MM.1S (cell line): ENCODE measurements at regions not wholly inside any gene's neighbourhood (a gene's known extent, or its start where the extent isn't known, plus 50 kb on each side); places are given as distances from the start of the nearest gene placed in this dataset.

Experiments
- DNase-seq: peaks from one replicate; pipeline ENCODE4 v3.0.0-alpha.2; 2015
- H2AFZ ChIP-seq: fragments of 300-600 bp; sonication (generic); 2 replicates; pipeline ENCODE4 v1.6.0; 2016; ENCODE audit warnings: antibody characterized with exemption, low read length
- H3F3A ChIP-seq: fragments of 300-600 bp; sonication (generic); 2 replicates; pipeline ENCODE4 v1.6.1; 2016; ENCODE audit warnings: mild to moderate bottlenecking, antibody characterized with exemption, low read length, moderate library complexity, mixed read lengths; ENCODE audit not compliant: insufficient read depth
- H3K27ac ChIP-seq: fragments of 300-600 bp; sonication (generic); 2 replicates; pipeline ENCODE4 v1.5.1; 2016; ENCODE audit warnings: mild to moderate bottlenecking, low read length
- H3K27me3 ChIP-seq: fragments of 300-600 bp; sonication (generic); replicated peaks from 2 replicates; pipeline ENCODE4 v1.6.0; 2016; ENCODE audit warnings: low read length; ENCODE audit not compliant: insufficient read depth
- H3K36me3 ChIP-seq: fragments of 300-600 bp; sonication (generic); replicated peaks from 2 replicates; pipeline ENCODE4 v1.6.1; 2016; ENCODE audit warnings: mild to moderate bottlenecking, low read length, mixed read lengths; ENCODE audit not compliant: insufficient read depth
- H3K4me1 ChIP-seq: fragments of 300-600 bp; sonication (generic); 2 replicates; pipeline ENCODE4 v1.6.1; 2016; ENCODE audit warnings: low read length, mixed read lengths
- H3K4me2 ChIP-seq: fragments of 300-600 bp; sonication (generic); 2 replicates; pipeline ENCODE4 v1.6.0; 2016; ENCODE audit warnings: low read depth, low read length
- H3K4me3 ChIP-seq: fragments of 300-600 bp; sonication (generic); 2 replicates; pipeline ENCODE4 v1.5.1; 2016; ENCODE audit warnings: low read length, mixed read lengths
- H3K79me2 ChIP-seq: fragments of 300-600 bp; sonication (generic); 2 replicates; pipeline ENCODE4 v1.6.1; 2016; ENCODE audit warnings: mixed run types, low read length, mixed read lengths
- H3K9ac ChIP-seq: fragments of 300-600 bp; sonication (generic); 2 replicates; pipeline ENCODE4 v1.6.1; 2016; ENCODE audit warnings: low read length, mixed read lengths
- H3K9me2 ChIP-seq: fragments of 300-600 bp; sonication (generic); replicated peaks from 2 replicates; pipeline ENCODE4 v1.6.1; 2016; ENCODE audit warnings: mild to moderate bottlenecking, low read length, mixed read lengths; ENCODE audit not compliant: insufficient read depth
- H3K9me3 ChIP-seq: fragments of 300-600 bp; sonication (generic); replicated peaks from 2 replicates; pipeline ENCODE4 v1.6.1; 2016; ENCODE audit warnings: mild to moderate bottlenecking, low read length, mixed read lengths; ENCODE audit not compliant: insufficient read depth
- H4K20me1 ChIP-seq: fragments of 300-600 bp; sonication (generic); 2 replicates; pipeline ENCODE4 v1.6.1; 2016; ENCODE audit warnings: mild to moderate bottlenecking, low read length, moderate library complexity, mixed read lengths; ENCODE audit not compliant: insufficient read depth
- CTCF ChIP-seq: fragments of 300-600 bp; sonication (generic); IDR thresholded peaks from 2 replicates; pipeline ENCODE4 v1.5.1; 2016; ENCODE audit warnings: antibody characterized with exemption, low read length, mixed read lengths
- EZH2 ChIP-seq: fragments of 300-600 bp; sonication (generic); optimal IDR thresholded peaks from 2 replicates; pipeline ENCODE3; 2017; ENCODE audit warnings: low read depth, mild to moderate bottlenecking, antibody characterized with exemption, low read length, mixed read lengths
- EZH2phosphoT487 ChIP-seq: fragments of 300-600 bp; sonication (generic); IDR thresholded peaks from 2 replicates; pipeline ENCODE4 v1.6.1; 2018; ENCODE audit warnings: antibody characterized with exemption, low read length

- Histone ChIP-seq H3K27ac (no peak overlapping the region), H3F3A (no peaks in the 10 kb centered on the region), H2AFZ (no peak overlapping the region), H3K4me3 (no peak overlapping the region), H3K9me2 (no peaks in the 10 kb centered on the region), H3K9me3 (no peaks in the 10 kb centered on the region), H3K36me3 (no peaks in the 10 kb centered on the region), H3K79me2 (no peaks in the 10 kb centered on the region), H4K20me1 (no peaks in the 10 kb centered on the region), H3K27me3 (no peaks in the 10 kb centered on the region), H3K4me2 (no peak overlapping the region), H3K4me1 (no peaks in the 10 kb centered on the region), H3K9ac (no peak overlapping the region)
- no peak for DNase-seq
- TF ChIP-seq EZH2phosphoT487 (no peak), CTCF (no peak), EZH2 (no peak)
Observed at GRCh38 chr4:31068257-31069075, 348.3 kb downstream of the PCDH7 start.

GRCh38 chr4:31069151-31069550, 349.0 kb downstream of the PCDH7 start:
- H3K27ac ChIP-seq: no peak overlapping the region
- no peak overlapping the region for H3K4me3 ChIP-seq
- no peaks in the 10 kb centered on the region for H3K36me3 ChIP-seq
- no peak overlapping the region for H2AFZ ChIP-seq
- no peaks in the 10 kb centered on the region for H3K9me2 ChIP-seq
- no peaks in the 10 kb centered on the region for H4K20me1 ChIP-seq
- H3K9me3 ChIP-seq: no peaks in the 10 kb centered on the region
- H3K27me3 ChIP-seq: no peaks in the 10 kb centered on the region
- no peaks in the 10 kb centered on the region for H3K4me1 ChIP-seq
- no peaks in the 10 kb centered on the region for H3F3A ChIP-seq
- H3K4me2 ChIP-seq: no peak overlapping the region
- TF ChIP-seq EZH2phosphoT487 (no peak), EZH2 (no peak), CTCF (no peak)
- H3K79me2 ChIP-seq: no peaks in the 10 kb centered on the region
- DNase-seq: no peak
- no peak overlapping the region for H3K9ac ChIP-seq

GRCh38 chr4:31071508-31072486, 351.6 kb downstream of the PCDH7 start:
- Histone ChIP-seq H3K9ac (no peak overlapping the region), H3K4me2 (no peak overlapping the region), H3F3A (no peaks in the 10 kb centered on the region), H3K36me3 (no peaks in the 10 kb centered on the region), H3K79me2 (no peaks in the 10 kb centered on the region), H3K4me3 (no peak overlapping the region), H3K27ac (no peak overlapping the region), H3K9me2 (no peaks in the 10 kb centered on the region), H4K20me1 (no peaks in the 10 kb centered on the region), H3K27me3 (no peaks in the 10 kb centered on the region), H3K4me1 (no peaks in the 10 kb centered on the region), H3K9me3 (no peaks in the 10 kb centered on the region), H2AFZ (no peak overlapping the region)
- TF ChIP-seq EZH2: no peak
- TF ChIP-seq EZH2phosphoT487: no peak
- no peak for TF ChIP-seq CTCF
- no peak for DNase-seq
